ENCODE measurements at regions not wholly inside any gene's neighbourhood (a gene's known extent, or its start where the extent isn't known, plus 50 kb on each side); places are given as distances from the start of the nearest gene placed in this dataset.
"Not testable (repeated sequence)": the region's sequence is repeated elsewhere in the genome, so short reads cannot be mapped to it uniquely, and the experiment has no call there.

GRCh38 chr3:30321065-30321464, 285.3 kb upstream of the TGFBR2 start:
- CTCF ChIA-PET: no interaction called here
- TF ChIP-seq BHLHE40 (IDR thresholded peaks at IDR 0.05; ENCODE audit: borderline replicate concordance) (no peak), L3MBTL2 (conservative IDR thresholded peaks at IDR 0.05) (no peak), SUZ12 (IDR thresholded peaks at IDR 0.05) (no peak), SP1 (IDR thresholded peaks at IDR 0.05) (no peak), ELF4 (IDR thresholded peaks at IDR 0.05) (no peak), CTBP1 (IDR thresholded peaks at IDR 0.05; ENCODE audit: borderline replicate concordance) (no peak), NFRKB (IDR thresholded peaks at IDR 0.05) (no peak)
- TF ChIP-seq, protein P1, sequence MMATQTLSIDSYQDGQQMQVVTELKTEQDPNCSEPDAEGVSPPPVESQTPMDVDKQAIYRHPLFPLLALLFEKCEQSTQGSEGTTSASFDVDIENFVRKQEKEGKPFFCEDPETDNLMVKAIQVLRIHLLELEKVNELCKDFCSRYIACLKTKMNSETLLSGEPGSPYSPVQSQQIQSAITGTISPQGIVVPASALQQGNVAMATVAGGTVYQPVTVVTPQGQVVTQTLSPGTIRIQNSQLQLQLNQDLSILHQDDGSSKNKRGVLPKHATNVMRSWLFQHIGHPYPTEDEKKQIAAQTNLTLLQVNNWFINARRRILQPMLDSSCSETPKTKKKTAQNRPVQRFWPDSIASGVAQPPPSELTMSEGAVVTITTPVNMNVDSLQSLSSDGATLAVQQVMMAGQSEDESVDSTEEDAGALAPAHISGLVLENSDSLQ (IDR thresholded peaks at IDR 0.05): no peak
- POLR2A ChIA-PET: no interaction called here
- DNase-seq (ENCODE audit: extremely low spot score): no peak

GRCh38 chr3:30323649-30324048, 282.8 kb upstream of the TGFBR2 start:
- DNase-seq (ENCODE audit: extremely low spot score); CTCF ChIA-PET; POLR2A ChIA-PET: not testable (repeated sequence)

DNA sequence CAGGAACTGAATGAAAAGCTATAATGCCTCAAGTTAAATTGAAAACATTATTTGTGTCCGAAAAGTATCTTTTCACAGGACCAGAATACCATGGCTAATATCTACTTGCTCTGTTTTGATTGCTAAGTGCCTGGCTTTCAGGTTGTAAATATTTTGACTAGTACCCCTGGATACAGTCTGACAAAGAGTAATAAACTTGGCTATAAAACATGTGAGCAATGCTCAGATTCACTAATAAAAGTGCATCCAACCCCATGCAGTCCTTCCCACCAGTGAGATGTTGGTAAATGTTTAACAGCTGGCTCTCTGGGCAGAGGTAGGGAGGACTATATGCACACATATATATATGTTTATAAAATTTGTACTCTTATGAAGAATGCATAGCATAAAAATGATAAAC, 281.8 kb upstream of the TGFBR2 start:
- DNase-seq (ENCODE audit: extremely low spot score): peak; percentile 26
- TF ChIP-seq FOXA1 (IDR thresholded peaks at IDR 0.05) (no peak), CTBP1 (IDR thresholded peaks at IDR 0.05; ENCODE audit: borderline replicate concordance) (0 out of 2 replicates have a peak, but pooled peaks have one; percentile 16), FOXM1 (IDR thresholded peaks at IDR 0.05; ENCODE audit: borderline replicate concordance) (no peak)
- TF ChIP-seq, protein P1 (IDR thresholded peaks at IDR 0.05): 0 out of 2 replicates have a peak, but pooled peaks have one; percentile 4
- CTCF ChIA-PET: interaction anchor here (0.6 kb wide), 1 partner anchor 127 kb away, joined by 3 read pairs; no protein-coding TSS in a partner anchor
- POLR2A ChIA-PET: interaction anchor here (0.5 kb wide), 1 partner anchor 262 kb away, joined by 4 read pairs; no protein-coding TSS in a partner anchor

DNA sequence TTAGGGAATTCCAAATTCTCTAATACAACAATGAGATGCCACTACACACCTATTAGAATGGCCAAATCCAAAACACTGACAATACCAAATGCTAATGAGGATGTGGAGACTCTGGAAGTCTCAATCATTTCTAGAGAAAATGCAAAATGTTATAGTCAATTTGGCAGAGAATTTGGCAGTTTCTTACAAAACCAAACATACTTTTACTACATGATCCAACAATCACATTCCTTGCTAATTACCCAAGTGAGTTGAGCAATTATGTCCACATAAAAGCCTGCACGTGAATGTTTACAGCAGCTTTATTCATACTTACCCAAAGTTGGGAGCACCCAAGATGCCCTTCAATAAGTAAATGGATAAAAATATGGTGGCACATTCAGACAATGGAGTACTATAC, 278.4 kb upstream of the TGFBR2 start:
- CTCF ChIA-PET: interaction anchor here (0.6 kb wide), 1 partner anchor 576 kb away, joined by 5 read pairs; no protein-coding TSS in a partner anchor
- POLR2A ChIA-PET; DNase-seq (ENCODE audit: extremely low spot score): not testable (repeated sequence)

GRCh38 chr3:30328935-30329334, 277.5 kb upstream of the TGFBR2 start:
- CTCF ChIA-PET; DNase-seq (ENCODE audit: extremely low spot score); POLR2A ChIA-PET: not testable (repeated sequence)

DNA sequence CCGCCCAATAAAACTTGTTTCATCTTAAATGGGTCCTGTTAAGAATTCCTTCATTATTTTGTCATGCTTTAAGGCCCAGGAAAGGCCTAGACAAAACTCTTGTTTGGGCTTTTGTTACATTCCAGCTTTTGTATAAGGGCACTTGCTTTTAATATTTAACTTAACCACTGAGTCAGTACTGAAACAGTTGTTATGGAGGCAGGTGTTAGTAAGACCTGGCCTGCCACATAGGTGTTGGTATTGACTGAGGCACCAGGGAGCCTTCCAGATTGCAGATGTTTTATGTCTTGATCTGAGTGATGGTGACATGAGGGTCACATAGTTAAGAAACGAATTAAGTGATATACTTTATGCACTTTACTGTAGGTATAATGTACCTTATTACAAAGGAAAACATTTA, 274.9 kb upstream of the TGFBR2 start:
- no peak for DNase-seq (ENCODE audit: extremely low spot score)
- POLR2A ChIA-PET: no interaction called here
- CTCF ChIA-PET: no interaction called here
- TF ChIP-seq CTBP1 (IDR thresholded peaks at IDR 0.05; ENCODE audit: borderline replicate concordance) (no peak), BHLHE40 (IDR thresholded peaks at IDR 0.05; ENCODE audit: borderline replicate concordance) (no peak), NFRKB (IDR thresholded peaks at IDR 0.05) (no peak), HDGF (IDR thresholded peaks at IDR 0.05; ENCODE audit: borderline replicate concordance) (no peak), FOXM1 (IDR thresholded peaks at IDR 0.05; ENCODE audit: borderline replicate concordance) (no peak), LEF1 (IDR thresholded peaks at IDR 0.05; ENCODE audit: borderline replicate concordance) (no peak), ZNF384 (IDR thresholded peaks at IDR 0.05) (no peak), TARDBP (IDR thresholded peaks at IDR 0.05) (no peak), SUZ12 (IDR thresholded peaks at IDR 0.05) (no peak)
- TF ChIP-seq, protein P1 (IDR thresholded peaks at IDR 0.05): no peak

DNA sequence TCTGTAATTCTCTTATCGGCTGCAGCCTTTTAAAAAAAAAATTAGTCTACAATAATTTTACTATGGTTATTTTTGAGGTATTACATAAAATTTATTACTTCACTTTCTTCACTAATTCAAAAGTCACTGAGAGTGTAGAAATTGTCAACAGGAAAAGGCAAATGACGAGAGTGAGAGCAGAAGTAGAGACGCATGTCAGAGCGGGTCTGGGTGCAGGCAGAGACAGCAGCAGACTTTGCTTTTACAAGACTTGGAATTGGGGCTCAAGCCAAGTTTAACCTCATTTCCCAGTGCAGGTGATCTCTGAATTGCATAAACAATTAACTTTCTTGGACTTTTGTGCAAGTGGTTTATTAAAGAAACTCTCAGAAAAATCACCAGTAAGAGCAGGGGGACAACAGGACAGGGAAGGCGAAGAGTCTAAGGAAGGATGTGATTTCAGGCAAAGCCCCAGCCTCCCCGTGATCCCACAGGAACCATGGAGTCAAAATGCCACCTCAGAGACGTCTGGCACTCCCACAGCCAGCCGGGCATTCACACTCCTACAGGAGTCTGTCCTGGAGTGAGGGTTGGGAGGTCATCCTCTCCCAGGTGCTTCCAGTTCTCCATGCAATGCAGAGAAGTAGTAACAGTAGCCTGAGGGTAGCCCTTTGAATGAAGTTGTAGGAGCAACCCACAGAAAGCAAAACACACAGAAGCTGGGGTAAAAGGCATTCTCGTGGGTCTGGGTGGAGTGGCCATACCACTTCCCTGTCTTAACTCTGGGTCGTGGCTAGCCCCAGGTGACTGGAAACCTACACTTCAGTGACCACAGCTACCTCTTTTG, 274.0 kb upstream of the TGFBR2 start:
- no peak for DNase-seq (ENCODE audit: extremely low spot score)
- CTCF ChIA-PET: no interaction called here
- POLR2A ChIA-PET: no interaction called here
- TF ChIP-seq NFRKB (IDR thresholded peaks at IDR 0.05): no peak
- no peak for TF ChIP-seq FOXK2 (IDR thresholded peaks at IDR 0.05)
- no peak for TF ChIP-seq ZNF384 (IDR thresholded peaks at IDR 0.05)
- no peak for TF ChIP-seq HDGF (IDR thresholded peaks at IDR 0.05; ENCODE audit: borderline replicate concordance)
- TF ChIP-seq L3MBTL2 (conservative IDR thresholded peaks at IDR 0.05): no peak

GRCh38 chr3:30333143-30333542, 273.3 kb upstream of the TGFBR2 start:
- POLR2A ChIA-PET: no interaction called here
- TF ChIP-seq FOXK2 (IDR thresholded peaks at IDR 0.05) (no peak), L3MBTL2 (conservative IDR thresholded peaks at IDR 0.05) (no peak), BHLHE40 (IDR thresholded peaks at IDR 0.05; ENCODE audit: borderline replicate concordance) (no peak), ELF4 (IDR thresholded peaks at IDR 0.05) (no peak), SP1 (IDR thresholded peaks at IDR 0.05) (no peak), CTBP1 (IDR thresholded peaks at IDR 0.05; ENCODE audit: borderline replicate concordance) (no peak), FOXA1 (IDR thresholded peaks at IDR 0.05) (no peak), ZNF384 (IDR thresholded peaks at IDR 0.05) (no peak), LEF1 (IDR thresholded peaks at IDR 0.05; ENCODE audit: borderline replicate concordance) (no peak), NFRKB (IDR thresholded peaks at IDR 0.05) (no peak), TARDBP (IDR thresholded peaks at IDR 0.05) (no peak), HDGF (IDR thresholded peaks at IDR 0.05; ENCODE audit: borderline replicate concordance) (no peak), ARNT (IDR thresholded peaks at IDR 0.05) (no peak), SUZ12 (IDR thresholded peaks at IDR 0.05) (no peak)
- TF ChIP-seq, protein P1 (IDR thresholded peaks at IDR 0.05): no peak
- CTCF ChIA-PET: no interaction called here
- no peak for DNase-seq (ENCODE audit: extremely low spot score)

Data from HEK293T (cell line).